Prostate gland (tissue), 2 donors: ENCODE measurements at regions not wholly inside any gene's neighbourhood (a gene's known extent, or its start where the extent isn't known, plus 50 kb on each side); places are given as distances from the start of the nearest gene placed in this dataset.

Experiments used
- DNase-seq: peaks from one replicate; pipeline ENCODE4 v3.0.0-alpha.2; 2019; ENCODE audit warnings: low spot score
- H3K27ac ChIP-seq, 2 donors: fragments of 200-600 bp; sonication (generic); 2 replicates each; pipeline ENCODE4 v1.5.1; 2017 to 2019
- H3K27me3 ChIP-seq: fragments of 200-600 bp; sonication (generic); replicated peaks from 2 replicates; pipeline ENCODE4 v1.5.1; 2019; ENCODE audit not compliant: insufficient read depth
- H3K36me3 ChIP-seq, 2 donors: fragments of 200-600 bp; sonication (generic); 1 replicate in 1 of 2; 2 replicates in 1 of 2; pipeline versions ENCODE4 v1.5.1 to v1.8.1; 2017 to 2019
- H3K4me1 ChIP-seq: fragments of 200-600 bp; sonication (generic); replicated peaks from 2 replicates; pipeline ENCODE4 v1.5.1; 2019
- H3K4me3 ChIP-seq, 2 donors: fragments of 200-600 bp; sonication (generic); 2 replicates each; pipeline ENCODE4 v1.5.1; 2017 to 2019
- H3K9me3 ChIP-seq: fragments of 200-600 bp; sonication (generic); 2 replicates; pipeline ENCODE4 v1.5.1; 2017
- POLR2A ChIP-seq: fragments of 450-650 bp; IDR thresholded peaks from one replicate; pipeline ENCODE4 v1.6.1; 2016; ENCODE audit warnings: antibody characterized with exemption, mild to moderate bottlenecking
- POLR2AphosphoS5 ChIP-seq: sonication (generic); formaldehyde crosslinking; IDR thresholded peaks from one replicate; pipeline ENCODE4 v1.6.1; 2017; ENCODE audit warnings: antibody characterized with exemption
- whole genome bisulfite sequencing: methylation state at CpG from one replicate; pipeline ENCODE4 v1.1.5; 2018; 5-methylcytosine and 5-hydroxymethylcytosine counted together
- intact Hi-C: fragments of 100-400 bp; cut with DNase I; formaldehyde crosslinking; loops from one replicate; pipeline ENCODE4 v1.14.2; 2022
- TF ChIP-seq, protein P1 (sequence below), 4 experiments: fragments of 200-600 bp in 2 of 4; fragments of 450-650 bp in 2 of 4; sonication (generic) in 2 of 4; IDR thresholded peaks; 1 replicate in 3 of 4; 2 replicates in 1 of 4; pipeline ENCODE4 v1.5.1; 2016 to 2019; ENCODE audit warnings: antibody characterized with exemption in 4 of 4, mild to moderate bottlenecking in 2 of 4, moderate library complexity in 2 of 4

DNA sequence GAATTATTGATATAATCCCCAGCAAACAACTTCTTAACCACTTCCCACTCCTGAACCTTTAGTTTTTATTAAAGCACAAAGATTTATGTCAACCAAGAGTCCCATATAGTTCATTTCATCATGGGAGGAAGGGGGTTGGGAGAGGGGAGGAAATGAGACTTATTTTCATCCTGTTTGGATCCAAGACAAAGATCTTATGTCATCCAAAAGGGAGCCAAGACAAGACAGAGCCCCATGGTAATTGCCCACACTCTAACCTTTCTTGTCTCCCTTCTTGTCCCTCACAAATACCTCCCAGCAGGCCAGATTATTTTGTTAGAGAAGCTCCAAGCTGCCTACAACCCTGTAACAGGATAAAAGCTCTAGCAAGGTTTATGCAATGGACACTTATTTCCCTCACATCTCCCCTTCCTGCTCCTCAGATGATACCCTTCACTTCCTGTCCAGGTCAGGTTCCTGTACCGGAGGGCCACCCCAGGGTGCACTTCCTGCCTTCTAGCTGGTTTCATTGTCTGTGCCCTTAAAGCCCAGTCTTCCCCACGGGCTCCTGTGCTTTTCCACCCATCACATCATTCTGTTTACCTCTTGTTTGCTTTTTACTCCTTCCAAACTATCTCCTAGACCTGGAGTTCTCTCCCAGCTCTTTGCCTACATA, 123.7 kb upstream of the MDM1 start:
- intact Hi-C loops: no loop called here
- Histone ChIP-seq H3K4me3 (no peak overlapping the region), H3K36me3 (no peaks in the 10 kb centered on the region), H3K9me3 (no peaks in the 10 kb centered on the region), H3K27me3 (no peaks in the 10 kb centered on the region), H3K4me1 (no peaks in the 10 kb centered on the region), H3K27ac (no peak overlapping the region)
- TF ChIP-seq, protein P1, sequence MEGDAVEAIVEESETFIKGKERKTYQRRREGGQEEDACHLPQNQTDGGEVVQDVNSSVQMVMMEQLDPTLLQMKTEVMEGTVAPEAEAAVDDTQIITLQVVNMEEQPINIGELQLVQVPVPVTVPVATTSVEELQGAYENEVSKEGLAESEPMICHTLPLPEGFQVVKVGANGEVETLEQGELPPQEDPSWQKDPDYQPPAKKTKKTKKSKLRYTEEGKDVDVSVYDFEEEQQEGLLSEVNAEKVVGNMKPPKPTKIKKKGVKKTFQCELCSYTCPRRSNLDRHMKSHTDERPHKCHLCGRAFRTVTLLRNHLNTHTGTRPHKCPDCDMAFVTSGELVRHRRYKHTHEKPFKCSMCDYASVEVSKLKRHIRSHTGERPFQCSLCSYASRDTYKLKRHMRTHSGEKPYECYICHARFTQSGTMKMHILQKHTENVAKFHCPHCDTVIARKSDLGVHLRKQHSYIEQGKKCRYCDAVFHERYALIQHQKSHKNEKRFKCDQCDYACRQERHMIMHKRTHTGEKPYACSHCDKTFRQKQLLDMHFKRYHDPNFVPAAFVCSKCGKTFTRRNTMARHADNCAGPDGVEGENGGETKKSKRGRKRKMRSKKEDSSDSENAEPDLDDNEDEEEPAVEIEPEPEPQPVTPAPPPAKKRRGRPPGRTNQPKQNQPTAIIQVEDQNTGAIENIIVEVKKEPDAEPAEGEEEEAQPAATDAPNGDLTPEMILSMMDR (IDR thresholded peaks at IDR 0.05): no peak
- no peak for TF ChIP-seq POLR2A
- no peak for TF ChIP-seq POLR2AphosphoS5
- no peak for DNase-seq
- whole genome bisulfite sequencing: 54% methylated on average over 2 of the region's 2 CpGs

DNA sequence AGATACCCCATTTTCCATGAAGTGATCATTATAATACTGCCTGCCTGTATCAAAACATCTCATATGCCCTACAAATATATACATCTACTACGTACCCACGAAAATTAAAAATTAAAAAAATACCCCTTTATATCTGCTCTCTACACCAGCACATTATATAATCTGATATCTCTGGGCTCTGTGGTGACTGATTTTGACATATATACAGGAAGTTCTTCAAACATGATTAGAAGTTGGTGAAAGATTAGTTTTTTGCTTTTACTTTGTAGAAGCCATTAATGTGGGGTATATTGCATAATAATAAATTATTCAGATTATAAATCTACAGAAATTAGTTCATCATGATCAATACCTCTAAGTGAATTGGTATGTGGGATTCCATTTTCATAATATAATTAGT, 126.7 kb upstream of the MDM1 start:
- DNase-seq: no peak
- Histone ChIP-seq H3K36me3 (no peaks in the 10 kb centered on the region), H3K4me3 (no peak overlapping the region), H3K9me3 (no peaks in the 10 kb centered on the region), H3K27ac (no peak overlapping the region), H3K27me3 (no peaks in the 10 kb centered on the region), H3K4me1 (no peaks in the 10 kb centered on the region)
- 92% methylated on average over 2 of the region's 2 CpGs for WGBS
- TF ChIP-seq POLR2AphosphoS5 (no peak), POLR2A (no peak)
- TF ChIP-seq, protein P1 (IDR thresholded peaks at IDR 0.05): no peak
- intact Hi-C loops: no loop called here

DNA sequence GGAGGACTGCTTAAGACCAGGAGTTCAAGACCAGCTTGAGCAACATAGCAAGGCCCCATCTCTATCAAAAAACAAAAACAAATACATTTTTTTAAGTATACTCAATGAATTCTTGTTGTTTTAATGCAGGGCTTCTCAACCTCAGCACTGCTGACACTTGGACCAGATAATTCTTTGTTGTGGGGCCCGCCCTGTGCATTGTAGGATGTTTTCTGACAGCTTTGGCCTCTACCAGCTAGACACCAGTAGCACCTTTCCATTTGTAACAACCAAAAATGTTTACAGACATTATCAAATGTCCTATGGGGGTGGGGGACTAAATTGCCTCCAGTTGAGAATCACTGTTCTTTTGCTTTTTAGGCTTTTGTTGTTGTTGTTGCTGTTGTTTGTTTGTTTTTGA, 128.1 kb upstream of the MDM1 start:
- no peaks in the 10 kb centered on the region for H3K4me1 ChIP-seq

DNA sequence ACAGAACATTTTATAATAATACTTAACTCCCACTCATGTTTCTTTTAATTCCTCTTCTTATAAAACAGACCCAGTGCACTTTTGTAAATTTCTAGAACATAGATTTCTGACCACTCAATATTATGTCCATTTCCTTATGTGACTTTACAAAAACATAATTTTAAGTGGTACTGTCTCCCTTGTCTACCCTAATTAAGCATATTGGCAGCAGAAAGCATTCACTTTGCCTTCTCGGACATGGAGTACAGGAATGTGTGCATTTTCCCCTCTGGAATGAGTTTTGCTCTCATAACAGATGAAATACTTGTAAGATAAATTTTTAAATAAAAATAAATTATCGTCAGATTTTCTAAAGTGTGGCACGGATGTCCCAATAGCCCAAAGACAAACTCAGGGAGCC, 129.5 kb upstream of the MDM1 start:
- intact Hi-C loops: no loop called here

More for the DNA sequence above, 128.1 kb upstream of the MDM1 start:
- intact Hi-C loops: no loop called here
- Histone ChIP-seq H3K27me3 (no peaks in the 10 kb centered on the region), H3K4me3 (no peak overlapping the region), H3K9me3 (no peaks in the 10 kb centered on the region), H3K36me3 (no peaks in the 10 kb centered on the region), H3K27ac (no peak overlapping the region)
- no peak for DNase-seq
- 100% methylated on average over 1 of the region's 1 CpG for whole genome bisulfite sequencing
- TF ChIP-seq POLR2A (no peak), POLR2AphosphoS5 (no peak)
- TF ChIP-seq, protein P1 (IDR thresholded peaks at IDR 0.05): no peak

DNA sequence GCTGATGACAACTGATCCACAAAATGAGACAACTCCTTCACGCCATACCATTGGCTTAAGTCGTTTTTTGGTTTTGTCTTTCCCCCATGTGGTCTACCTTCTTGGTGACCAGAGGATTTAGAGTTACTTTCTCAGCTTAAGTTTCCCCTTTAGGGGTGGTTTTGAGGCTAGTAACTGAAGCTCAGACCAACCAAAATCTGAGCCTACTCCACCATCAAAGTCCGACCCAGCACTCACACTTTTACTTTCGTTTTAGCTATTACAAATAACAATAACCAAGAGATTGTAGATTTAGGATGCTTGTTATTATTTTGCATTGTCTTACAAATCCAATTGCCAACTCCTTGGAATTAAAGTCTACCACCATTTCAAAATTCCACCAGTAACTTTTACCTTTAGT, 130.6 kb upstream of the MDM1 start:
- H3K4me1 ChIP-seq: no peaks in the 10 kb centered on the region
- no peak overlapping the region for H3K4me3 ChIP-seq
- no peaks in the 10 kb centered on the region for H3K27me3 ChIP-seq
- no peak overlapping the region for H3K27ac ChIP-seq
- 91% methylated on average over 4 of the region's 4 CpGs for WGBS
- no peaks in the 10 kb centered on the region for H3K36me3 ChIP-seq
- H3K9me3 ChIP-seq: no peaks in the 10 kb centered on the region
- intact Hi-C loops: no loop called here
- DNase-seq: no peak
- TF ChIP-seq POLR2A (no peak), POLR2AphosphoS5 (no peak)
- TF ChIP-seq, protein P1 (IDR thresholded peaks at IDR 0.05): no peak

More for the DNA sequence above, 129.5 kb upstream of the MDM1 start:
- H3K27me3 ChIP-seq: no peaks in the 10 kb centered on the region
- no peak overlapping the region for H3K4me3 ChIP-seq
- no peak overlapping the region for H3K27ac ChIP-seq
- H3K4me1 ChIP-seq: no peaks in the 10 kb centered on the region
- WGBS: 79% methylated on average over 3 of the region's 3 CpGs
- H3K9me3 ChIP-seq: no peaks in the 10 kb centered on the region
- no peak for DNase-seq
- no peaks in the 10 kb centered on the region for H3K36me3 ChIP-seq
- TF ChIP-seq, protein P1 (IDR thresholded peaks at IDR 0.05): no peak
- TF ChIP-seq POLR2AphosphoS5 (no peak), POLR2A (no peak)
